ENCODE measurements at regions not wholly inside any gene's neighbourhood (a gene's known extent, or its start where the extent isn't known, plus 50 kb on each side); places are given as distances from the start of the nearest gene placed in this dataset.

DNA sequence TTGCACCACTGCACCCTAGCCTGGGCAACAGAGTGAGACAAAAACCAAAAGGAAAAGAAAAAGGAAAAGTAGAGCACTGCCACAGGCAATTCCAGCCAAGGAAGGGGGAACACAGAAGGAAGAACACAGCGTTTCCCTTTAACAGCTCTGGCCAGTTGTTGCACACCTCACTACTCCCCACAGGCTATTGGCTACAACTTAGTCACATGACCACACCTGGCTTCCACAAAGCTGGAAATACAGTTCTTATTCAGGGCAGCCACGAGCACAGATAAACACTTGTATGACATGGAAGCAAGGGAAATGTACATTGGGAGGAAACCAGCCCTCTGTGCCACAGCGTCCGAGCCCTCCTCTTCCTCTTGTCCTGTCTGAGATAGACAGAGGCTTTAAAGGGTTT, 249.0 kb upstream of the JARID2 start:
- TF ChIP-seq POLR2A (IDR thresholded peaks at IDR 0.05) (no peak), POLR2AphosphoS5 (IDR thresholded peaks at IDR 0.05) (no peak), EP300 (IDR thresholded peaks at IDR 0.05; ENCODE audit: low read depth) (no peak)
- TF ChIP-seq, protein P1, sequence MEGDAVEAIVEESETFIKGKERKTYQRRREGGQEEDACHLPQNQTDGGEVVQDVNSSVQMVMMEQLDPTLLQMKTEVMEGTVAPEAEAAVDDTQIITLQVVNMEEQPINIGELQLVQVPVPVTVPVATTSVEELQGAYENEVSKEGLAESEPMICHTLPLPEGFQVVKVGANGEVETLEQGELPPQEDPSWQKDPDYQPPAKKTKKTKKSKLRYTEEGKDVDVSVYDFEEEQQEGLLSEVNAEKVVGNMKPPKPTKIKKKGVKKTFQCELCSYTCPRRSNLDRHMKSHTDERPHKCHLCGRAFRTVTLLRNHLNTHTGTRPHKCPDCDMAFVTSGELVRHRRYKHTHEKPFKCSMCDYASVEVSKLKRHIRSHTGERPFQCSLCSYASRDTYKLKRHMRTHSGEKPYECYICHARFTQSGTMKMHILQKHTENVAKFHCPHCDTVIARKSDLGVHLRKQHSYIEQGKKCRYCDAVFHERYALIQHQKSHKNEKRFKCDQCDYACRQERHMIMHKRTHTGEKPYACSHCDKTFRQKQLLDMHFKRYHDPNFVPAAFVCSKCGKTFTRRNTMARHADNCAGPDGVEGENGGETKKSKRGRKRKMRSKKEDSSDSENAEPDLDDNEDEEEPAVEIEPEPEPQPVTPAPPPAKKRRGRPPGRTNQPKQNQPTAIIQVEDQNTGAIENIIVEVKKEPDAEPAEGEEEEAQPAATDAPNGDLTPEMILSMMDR (IDR thresholded peaks at IDR 0.05): no peak
